GM20000 (cell line): ENCODE measurements at regions not wholly inside any gene's neighbourhood (a gene's known extent, or its start where the extent isn't known, plus 50 kb on each side); places are given as distances from the start of the nearest gene placed in this dataset.

Source experiments
- DNase-seq: peaks from one replicate; pipeline ENCODE4 v3.0.0; 2012; ENCODE audit warnings: low spot score
- CTCF ChIP-seq: IDR thresholded peaks from 2 replicates; pipeline ENCODE4 v1.5.1; 2012; ENCODE audit warnings: mild to moderate bottlenecking, control low read depth; ENCODE audit errors: extremely low read depth, missing control alignments

GRCh38 chr1:82510431-82510830 is 709.7 kb downstream of the ADGRL2 start:
- TF ChIP-seq CTCF = no peak
- no peak for DNase-seq

GRCh38 chr1:82507011-82507410 is 706.3 kb downstream of the ADGRL2 start:
- no peak for DNase-seq
- TF ChIP-seq CTCF = no peak

GRCh38 chr1:82503822-82504221 is 703.1 kb downstream of the ADGRL2 start:
- no peak for TF ChIP-seq CTCF
- DNase-seq = no peak

GRCh38 chr1:82499022-82499421 is 698.3 kb downstream of the ADGRL2 start:
- TF ChIP-seq CTCF = no peak
- no peak for DNase-seq

GRCh38 chr1:82494117-82494516 is 693.4 kb downstream of the ADGRL2 start:
- no peak for TF ChIP-seq CTCF
- no peak for DNase-seq

GRCh38 chr1:82492159-82492558 is 691.4 kb downstream of the ADGRL2 start:
- no peak for TF ChIP-seq CTCF
- DNase-seq = no peak

GRCh38 chr1:82491301-82492048 is 690.7 kb downstream of the ADGRL2 start:
- TF ChIP-seq CTCF = no peak
- no peak for DNase-seq
